HepG2 (cell line): ENCODE measurements at regions not wholly inside any gene's neighbourhood (a gene's known extent, or its start where the extent isn't known, plus 50 kb on each side); places are given as distances from the start of the nearest gene placed in this dataset.

ENCODE experiments used
- ATAC-seq: fragments of 200-7000 bp; cut with Tn5 transposase; 3 replicates; pipeline ENCODE4 v1.9.1; 2020; ENCODE audit warnings: mild to moderate bottlenecking, moderate library complexity
- BruUV-seq: library from RNA; stranded (reverse); fragments of 400-500 nt; replicated peaks from 2 replicates; lab custom pipeline; 2021; lab: Mats Ljungman, UMichigan
- CTCF ChIA-PET: fragments of 300-600 bp; formaldehyde crosslinking; extraction: SDS; loops from one replicate; lab custom pipeline; 2021; ENCODE audit warnings: low total read pairs, inconsistent platforms, low intra/inter-chr PET ratio; lab: Yijun Ruan, JAX
- POLR2A ChIA-PET: fragments of 350-600 bp; sonication (Branson Sonifier 250); formaldehyde crosslinking; loops from one replicate; lab custom pipeline; 2020; ENCODE audit warnings: antibody characterized with exemption, inconsistent platforms; lab: Yijun Ruan, JAX
- DNase-seq: peaks from one replicate; pipeline ENCODE4 v3.0.0-alpha.2; 2015; ENCODE audit warnings: low spot score
- FAIRE-seq: peaks from 3 replicates; lab custom pipeline; 2011; peaks lifted over from hg19 to GRCh38; lab: Jason Lieb, UNC
- H2AFZ ChIP-seq: one replicate; pipeline ENCODE4 v1.6.1; 2011; ENCODE audit warnings: low read length, inconsistent platforms
- H3K27ac ChIP-seq: fragments of 300-600 bp; 3 replicates; pipeline ENCODE4 v1.8.0; 2011; ENCODE audit warnings: mixed run types, mild to moderate bottlenecking, mixed read lengths, low read length, inconsistent platforms; ENCODE audit not compliant: insufficient read depth; ENCODE audit errors: extremely low read length
- H3K27me3 ChIP-seq, 2 experiments: fragments of 200-600 bp in 1 of 2; 2 replicates in 1 of 2; 3 replicates in 1 of 2; pipeline versions ENCODE4 v1.6.0 to v1.8.0; 2011; ENCODE audit warnings: low read length in 2 of 2, mild to moderate bottlenecking in 2 of 2, moderate library complexity in 2 of 2, inconsistent platforms in 1 of 2; ENCODE audit not compliant: insufficient read depth in 2 of 2, control insufficient read depth in 1 of 2
- H3K36me3 ChIP-seq, 2 experiments: fragments of 200-600 bp in 1 of 2; replicated peaks in 1 of 2; 2 replicates in 1 of 2; 3 replicates in 1 of 2; pipeline versions ENCODE4 v1.5.1 to v1.8.0; 2011; ENCODE audit warnings: low read length in 2 of 2, inconsistent platforms in 1 of 2; ENCODE audit not compliant: insufficient read depth in 2 of 2, control insufficient read depth in 1 of 2
- H3K4me1 ChIP-seq: 2 replicates; pipeline ENCODE4 v1.5.1; 2012; ENCODE audit warnings: low read length, inconsistent platforms; ENCODE audit not compliant: insufficient read depth
- H3K4me2 ChIP-seq: 2 replicates; pipeline ENCODE4 v1.6.0; 2011; ENCODE audit warnings: low read depth, low read length, inconsistent platforms
- H3K4me3 ChIP-seq, 3 experiments: fragments of 200-600 bp in 1 of 3; sonication (generic), shearing (Covaris generic) in 1 of 3; replicated peaks in 1 of 3; 2 replicates each; pipeline ENCODE4 v1.5.1; 2011 to 2016; ENCODE audit warnings: low read length in 3 of 3, inconsistent platforms in 2 of 3, low read depth in 2 of 3, mild to moderate bottlenecking in 2 of 3, control low read depth in 1 of 3, mixed read lengths in 1 of 3; ENCODE audit not compliant: insufficient read depth in 1 of 3
- H3K79me2 ChIP-seq: one replicate; pipeline ENCODE4 v1.6.1; 2011; ENCODE audit warnings: low read length, inconsistent platforms; ENCODE audit not compliant: insufficient read depth
- H3K9ac ChIP-seq: 2 replicates; pipeline ENCODE4 v1.6.0; 2011; ENCODE audit warnings: mild to moderate bottlenecking, low read depth, low read length, inconsistent platforms; ENCODE audit not compliant: insufficient read depth
- H3K9me3 ChIP-seq: 2 replicates; pipeline ENCODE4 v1.5.1; 2012; ENCODE audit warnings: mild to moderate bottlenecking, low read length
- H4K20me1 ChIP-seq: 2 replicates; pipeline ENCODE4 v1.6.0; 2011; ENCODE audit warnings: inconsistent platforms, mild to moderate bottlenecking, low read length, moderate library complexity; ENCODE audit not compliant: insufficient read depth
- GTF2F1 ChIP-seq: fragments of 150-350 bp; IDR thresholded peaks from 2 replicates; pipeline ENCODE4 v1.6.1; 2014; ENCODE audit warnings: low read length
- HNRNPUL1 ChIP-seq: fragments of 200-400 bp; formaldehyde crosslinking; IDR thresholded peaks from 2 replicates; pipeline ENCODE4 v1.6.1; 2017; ENCODE audit warnings: low read depth, mild to moderate bottlenecking, low read length, moderate library complexity
- HOXA7 ChIP-seq: sonication (generic); formaldehyde crosslinking; IDR thresholded peaks from 2 replicates; pipeline ENCODE4 v1.8.1; 2022; ENCODE audit warnings: mild to moderate bottlenecking, missing genetic modification reagents, moderate library complexity
- KDM3A ChIP-seq: IDR thresholded peaks from 2 replicates; pipeline ENCODE4 v1.6.1; 2018; ENCODE audit warnings: low read depth, missing compliant biosample characterization
- RELA ChIP-seq: sonication (generic); formaldehyde crosslinking; IDR thresholded peaks from 2 replicates; pipeline ENCODE4 v1.4.0; 2020; ENCODE audit warnings: missing genetic modification reagents
- SMAD1 ChIP-seq: sonication (generic); formaldehyde crosslinking; IDR thresholded peaks from 2 replicates; pipeline ENCODE4 v1.4.0; 2020; ENCODE audit warnings: missing genetic modification reagents, low read depth, mild to moderate bottlenecking, borderline replicate concordance
- ZFY ChIP-seq: sonication (generic); formaldehyde crosslinking; IDR thresholded peaks from 2 replicates; pipeline ENCODE4 v1.4.0; 2020; ENCODE audit warnings: missing genetic modification reagents
- ZNF30 ChIP-seq: sonication (generic); formaldehyde crosslinking; IDR thresholded peaks from 2 replicates; pipeline ENCODE4 v1.5.0; 2020; ENCODE audit warnings: mild to moderate bottlenecking, missing genetic modification reagents
- ZNF563 ChIP-seq: sonication (generic); formaldehyde crosslinking; IDR thresholded peaks from 2 replicates; pipeline ENCODE4 v1.8.0; 2022; ENCODE audit warnings: mild to moderate bottlenecking, moderate library complexity, missing genetic modification reagents
- ZNF816 ChIP-seq: sonication (generic); formaldehyde crosslinking; IDR thresholded peaks from 2 replicates; pipeline ENCODE4 v1.8.0; 2022; ENCODE audit warnings: missing genetic modification reagents, mild to moderate bottlenecking, borderline replicate concordance
- ZSCAN20 ChIP-seq: sonication (generic); formaldehyde crosslinking; IDR thresholded peaks from 2 replicates; pipeline ENCODE4 v1.4.0; 2020; ENCODE audit warnings: missing genetic modification reagents, mild to moderate bottlenecking, borderline replicate concordance
- WGBS: methylation state at CpG from one replicate; pipeline ENCODE4 v1.1.6; 2017; ENCODE audit warnings: low lambda C conversion rate; 5-methylcytosine and 5-hydroxymethylcytosine counted together
- in situ Hi-C: cut with HindIII; loops from 2 replicates; pipeline ENCODE4 v1.10.0; 2017; ENCODE audit warnings: low pct_unique_long_range_greater_than_20kb; ENCODE audit not compliant: extremely low pct_ligation_motif_present
- intact Hi-C: fragments of 100-400 bp; cut with micrococcal nuclease; formaldehyde crosslinking; loops from one replicate; pipeline ENCODE4 v1.10.0; 2022; ENCODE audit not compliant: unreplicated experiment
- TF ChIP-seq, protein P1 (sequence below): sonication (generic); formaldehyde crosslinking; IDR thresholded peaks from 2 replicates; pipeline ENCODE4 v1.4.0; 2020; ENCODE audit warnings: missing genetic modification reagents
- TF ChIP-seq, protein P2 (sequence below): IDR thresholded peaks from 2 replicates; pipeline ENCODE4 v1.6.1; 2012; ENCODE audit warnings: inconsistent platforms
- TF ChIP-seq, protein P3 (sequence below): sonication (generic); formaldehyde crosslinking; IDR thresholded peaks from 2 replicates; pipeline ENCODE4 v1.4.0; 2020; ENCODE audit warnings: missing genetic modification reagents
- TF ChIP-seq, protein P4 (sequence below): sonication (generic); formaldehyde crosslinking; IDR thresholded peaks from 2 replicates; pipeline ENCODE4 v1.5.0; 2020; ENCODE audit warnings: mild to moderate bottlenecking, low read depth, missing genetic modification reagents, borderline replicate concordance

DNA sequence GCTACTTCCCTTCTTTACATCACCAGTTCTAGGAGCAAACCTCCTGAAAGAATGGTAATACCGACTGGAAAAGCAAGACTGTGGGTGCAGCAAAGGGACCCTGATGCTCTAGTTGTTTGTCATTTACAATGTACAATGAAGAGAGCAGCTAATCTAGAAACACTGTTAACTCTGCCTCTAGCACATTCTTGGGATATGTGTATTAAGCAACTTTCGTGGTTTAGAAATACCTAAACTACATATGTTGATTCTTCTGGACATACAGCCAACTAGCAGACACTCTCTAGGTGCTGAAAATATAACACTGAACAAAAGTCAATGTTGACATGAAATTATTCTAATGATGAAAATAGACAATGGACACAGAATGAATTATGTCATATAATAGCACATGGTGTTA, 440.3 kb upstream of the MC4R start (continued):
- no peak for TF ChIP-seq GTF2F1
- TF ChIP-seq, protein P1, sequence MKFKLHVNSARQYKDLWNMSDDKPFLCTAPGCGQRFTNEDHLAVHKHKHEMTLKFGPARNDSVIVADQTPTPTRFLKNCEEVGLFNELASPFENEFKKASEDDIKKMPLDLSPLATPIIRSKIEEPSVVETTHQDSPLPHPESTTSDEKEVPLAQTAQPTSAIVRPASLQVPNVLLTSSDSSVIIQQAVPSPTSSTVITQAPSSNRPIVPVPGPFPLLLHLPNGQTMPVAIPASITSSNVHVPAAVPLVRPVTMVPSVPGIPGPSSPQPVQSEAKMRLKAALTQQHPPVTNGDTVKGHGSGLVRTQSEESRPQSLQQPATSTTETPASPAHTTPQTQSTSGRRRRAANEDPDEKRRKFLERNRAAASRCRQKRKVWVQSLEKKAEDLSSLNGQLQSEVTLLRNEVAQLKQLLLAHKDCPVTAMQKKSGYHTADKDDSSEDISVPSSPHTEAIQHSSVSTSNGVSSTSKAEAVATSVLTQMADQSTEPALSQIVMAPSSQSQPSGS (CRISPR knock-in tag), result no peak
- no peak for TF ChIP-seq ZSCAN20 (CRISPR knock-in tag)
- TF ChIP-seq ZFY (CRISPR knock-in tag), result no peak

DNA sequence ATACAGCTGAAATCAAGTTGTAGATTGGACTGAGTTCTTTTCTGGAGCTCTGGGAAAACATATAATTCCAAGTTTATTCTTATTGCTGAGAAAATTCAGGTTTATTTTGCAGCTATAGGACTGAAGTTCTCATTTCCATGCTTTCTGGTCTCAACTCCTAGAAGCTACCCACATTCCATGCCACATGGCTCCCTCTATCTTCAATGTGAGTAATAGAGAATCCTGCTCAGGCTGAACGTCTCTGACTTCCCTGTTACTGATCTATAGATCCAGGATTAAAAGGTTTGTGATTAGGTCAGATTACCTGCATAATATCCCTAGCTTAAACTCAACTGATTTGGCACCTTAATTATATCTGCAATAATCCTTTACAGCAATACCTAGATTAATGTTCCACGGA, 453.8 kb upstream of the MC4R start:
- no peak for ATAC-seq

More for the DNA sequence above, 453.8 kb upstream of the MC4R start:
- Histone ChIP-seq H3K4me2 (no peak overlapping the region), H3K4me3 (no peak overlapping the region), H3K9me3 (no peaks in the 10 kb centered on the region), H3K27me3 (no peaks in the 10 kb centered on the region), H4K20me1 (no peaks in the 10 kb centered on the region), H3K36me3 (no peaks in the 10 kb centered on the region), H3K4me1 (no peaks in the 10 kb centered on the region), H3K27ac (no peak overlapping the region), H3K79me2 (no peaks in the 10 kb centered on the region), H2AFZ (no peak overlapping the region), H3K9ac (no peak overlapping the region)
- 0% methylated on average over 2 of the region's 2 CpGs for WGBS
- intact Hi-C loops, result no loop called here
- in situ Hi-C loops, result no loop called here
- TF ChIP-seq ZNF816 (CRISPR knock-in tag) (no peak), ZNF563 (CRISPR knock-in tag) (no peak), ZNF30 (CRISPR knock-in tag) (no peak), HOXA7 (CRISPR knock-in tag) (no peak), HNRNPUL1 (no peak), SMAD1 (CRISPR knock-in tag) (no peak), KDM3A (no peak), RELA (no peak)
- TF ChIP-seq, protein P2, sequence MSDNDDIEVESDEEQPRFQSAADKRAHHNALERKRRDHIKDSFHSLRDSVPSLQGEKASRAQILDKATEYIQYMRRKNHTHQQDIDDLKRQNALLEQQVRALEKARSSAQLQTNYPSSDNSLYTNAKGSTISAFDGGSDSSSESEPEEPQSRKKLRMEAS, result no peak
- TF ChIP-seq, protein P3, sequence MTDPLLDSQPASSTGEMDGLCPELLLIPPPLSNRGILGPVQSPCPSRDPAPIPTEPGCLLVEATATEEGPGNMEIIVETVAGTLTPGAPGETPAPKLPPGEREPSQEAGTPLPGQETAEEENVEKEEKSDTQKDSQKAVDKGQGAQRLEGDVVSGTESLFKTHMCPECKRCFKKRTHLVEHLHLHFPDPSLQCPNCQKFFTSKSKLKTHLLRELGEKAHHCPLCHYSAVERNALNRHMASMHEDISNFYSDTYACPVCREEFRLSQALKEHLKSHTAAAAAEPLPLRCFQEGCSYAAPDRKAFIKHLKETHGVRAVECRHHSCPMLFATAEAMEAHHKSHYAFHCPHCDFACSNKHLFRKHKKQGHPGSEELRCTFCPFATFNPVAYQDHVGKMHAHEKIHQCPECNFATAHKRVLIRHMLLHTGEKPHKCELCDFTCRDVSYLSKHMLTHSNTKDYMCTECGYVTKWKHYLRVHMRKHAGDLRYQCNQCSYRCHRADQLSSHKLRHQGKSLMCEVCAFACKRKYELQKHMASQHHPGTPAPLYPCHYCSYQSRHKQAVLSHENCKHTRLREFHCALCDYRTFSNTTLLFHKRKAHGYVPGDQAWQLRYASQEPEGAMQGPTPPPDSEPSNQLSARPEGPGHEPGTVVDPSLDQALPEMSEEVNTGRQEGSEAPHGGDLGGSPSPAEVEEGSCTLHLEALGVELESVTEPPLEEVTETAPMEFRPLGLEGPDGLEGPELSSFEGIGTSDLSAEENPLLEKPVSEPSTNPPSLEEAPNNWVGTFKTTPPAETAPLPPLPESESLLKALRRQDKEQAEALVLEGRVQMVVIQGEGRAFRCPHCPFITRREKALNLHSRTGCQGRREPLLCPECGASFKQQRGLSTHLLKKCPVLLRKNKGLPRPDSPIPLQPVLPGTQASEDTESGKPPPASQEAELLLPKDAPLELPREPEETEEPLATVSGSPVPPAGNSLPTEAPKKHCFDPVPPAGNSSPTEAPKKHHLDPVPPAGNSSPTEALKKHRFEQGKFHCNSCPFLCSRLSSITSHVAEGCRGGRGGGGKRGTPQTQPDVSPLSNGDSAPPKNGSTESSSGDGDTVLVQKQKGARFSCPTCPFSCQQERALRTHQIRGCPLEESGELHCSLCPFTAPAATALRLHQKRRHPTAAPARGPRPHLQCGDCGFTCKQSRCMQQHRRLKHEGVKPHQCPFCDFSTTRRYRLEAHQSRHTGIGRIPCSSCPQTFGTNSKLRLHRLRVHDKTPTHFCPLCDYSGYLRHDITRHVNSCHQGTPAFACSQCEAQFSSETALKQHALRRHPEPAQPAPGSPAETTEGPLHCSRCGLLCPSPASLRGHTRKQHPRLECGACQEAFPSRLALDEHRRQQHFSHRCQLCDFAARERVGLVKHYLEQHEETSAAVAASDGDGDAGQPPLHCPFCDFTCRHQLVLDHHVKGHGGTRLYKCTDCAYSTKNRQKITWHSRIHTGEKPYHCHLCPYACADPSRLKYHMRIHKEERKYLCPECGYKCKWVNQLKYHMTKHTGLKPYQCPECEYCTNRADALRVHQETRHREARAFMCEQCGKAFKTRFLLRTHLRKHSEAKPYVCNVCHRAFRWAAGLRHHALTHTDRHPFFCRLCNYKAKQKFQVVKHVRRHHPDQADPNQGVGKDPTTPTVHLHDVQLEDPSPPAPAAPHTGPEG (CRISPR knock-in tag), result no peak
- TF ChIP-seq, protein P4, sequence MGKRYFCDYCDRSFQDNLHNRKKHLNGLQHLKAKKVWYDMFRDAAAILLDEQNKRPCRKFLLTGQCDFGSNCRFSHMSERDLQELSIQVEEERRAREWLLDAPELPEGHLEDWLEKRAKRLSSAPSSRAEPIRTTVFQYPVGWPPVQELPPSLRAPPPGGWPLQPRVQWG, result no peak
- BruUV-seq, result no TSS peak
- POLR2A ChIA-PET, result no interaction called here
- FAIRE-seq (no peak), DNase-seq (peak; percentile 1)
- CTCF ChIA-PET, result no interaction called here
